UCSD-AML1 (cell line): ENCODE measurements at regions not wholly inside any gene's neighbourhood (a gene's known extent, or its start where the extent isn't known, plus 50 kb on each side); places are given as distances from the start of the nearest gene placed in this dataset.
A peak's percentile ranks its signal among the peaks of the same experiment; 100 is the strongest.
"Not testable (repeated sequence)": the region's sequence is repeated elsewhere in the genome, so short reads cannot be mapped to it uniquely, and the experiment has no call there.

Experiments used
- DNase-seq: peaks from one replicate; lab custom pipeline; 2025; ENCODE audit not compliant: unreplicated experiment; lab: John Stamatoyannopoulos, UW

DNA sequence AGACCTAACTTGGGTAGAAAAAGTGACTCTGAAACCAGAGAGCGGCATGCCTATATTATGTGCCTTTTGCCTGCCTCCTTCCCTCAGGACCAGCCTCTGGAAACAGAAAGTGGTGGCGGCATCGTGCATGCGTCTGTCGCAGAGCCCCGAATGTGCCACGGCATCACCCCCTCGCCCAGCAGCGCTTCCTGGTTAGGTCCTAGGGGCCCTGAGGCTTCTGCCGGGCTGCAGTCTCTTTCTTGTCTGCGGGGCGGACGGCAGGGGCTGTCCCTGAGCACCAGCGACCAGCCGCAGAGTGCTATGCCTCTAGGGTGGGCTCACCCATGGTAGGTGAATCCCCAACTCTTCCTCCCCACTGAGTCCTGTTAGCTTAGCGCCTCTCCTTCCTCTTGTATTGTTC is 68.7 kb downstream of the VSIG4 start:
- DNase-seq: no peak

DNA sequence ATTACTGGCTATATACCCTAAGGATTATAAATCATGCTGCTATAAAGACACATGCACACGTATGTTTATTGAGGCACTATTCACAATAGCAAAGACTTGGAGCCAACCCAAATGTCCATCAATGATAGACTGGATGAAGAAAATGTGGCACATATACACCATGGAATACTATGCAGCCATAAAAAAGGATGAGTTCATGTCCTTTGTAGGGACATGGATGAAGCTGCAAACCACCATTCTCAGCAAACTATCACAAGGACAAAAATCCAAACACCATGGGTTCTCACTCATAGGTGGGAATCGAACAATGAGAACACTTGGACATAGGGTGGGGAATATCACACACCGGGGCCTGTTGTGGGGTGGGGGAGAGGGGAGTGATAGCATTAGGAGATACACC is 72.7 kb downstream of the VSIG4 start:
- DNase-seq: not testable (repeated sequence)

GRCh38 chrX:65961714-65962113 is 78.2 kb downstream of the VSIG4 start:
- no peak for DNase-seq

DNA sequence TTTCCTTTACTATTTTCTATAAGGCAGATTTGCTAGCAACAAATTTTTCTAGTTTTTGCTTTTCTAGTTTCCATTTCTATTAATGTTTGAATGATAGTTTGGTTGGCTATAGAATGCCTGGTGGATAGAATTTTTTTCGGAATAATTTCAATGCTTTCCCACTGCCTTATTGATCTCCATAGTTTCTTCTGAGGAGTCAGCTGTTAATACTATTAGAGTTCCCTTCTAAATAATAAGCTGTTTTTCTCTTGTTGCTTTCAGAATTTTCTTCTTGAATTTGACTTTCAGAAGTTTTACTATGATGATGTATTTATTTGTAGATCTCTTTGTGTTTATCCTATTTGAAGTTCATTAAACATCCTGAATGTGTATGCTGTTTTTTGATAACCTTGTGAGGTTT is 91.8 kb downstream of the VSIG4 start:
- no peak for DNase-seq

DNA sequence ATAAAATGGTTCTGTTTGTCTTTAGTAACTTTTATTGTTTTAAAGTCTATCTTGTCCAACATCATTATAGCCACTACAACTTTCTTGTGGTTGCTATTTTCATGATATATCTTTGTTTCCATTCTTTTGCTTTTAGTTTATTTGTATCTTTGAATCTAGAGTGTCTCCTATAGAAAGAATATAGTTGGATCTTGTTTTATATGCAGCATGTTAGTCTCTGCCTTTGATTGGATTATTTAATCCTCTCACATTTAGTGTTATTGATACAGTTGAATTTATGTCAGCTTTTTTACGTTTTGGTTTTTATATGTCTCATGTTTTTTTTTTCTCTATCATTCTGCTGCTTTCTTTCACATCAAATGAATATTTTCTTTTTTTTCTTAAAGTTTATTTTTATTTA is 98.1 kb downstream of the VSIG4 start:
- DNase-seq: no peak

- no peak for DNase-seq
Measured at GRCh38 chrX:65933085-65933589, 106.7 kb downstream of the VSIG4 start.

- DNase-seq: peak; percentile 53
Measured at GRCh38 chrX:65932173-65933084, 107.5 kb downstream of the VSIG4 start.

- no peak for DNase-seq
Measured at GRCh38 chrX:65928522-65928921, 111.4 kb downstream of the VSIG4 start.

- DNase-seq: not testable (repeated sequence)
Measured at GRCh38 chrX:65927386-65927785, 112.5 kb downstream of the VSIG4 start.

DNA sequence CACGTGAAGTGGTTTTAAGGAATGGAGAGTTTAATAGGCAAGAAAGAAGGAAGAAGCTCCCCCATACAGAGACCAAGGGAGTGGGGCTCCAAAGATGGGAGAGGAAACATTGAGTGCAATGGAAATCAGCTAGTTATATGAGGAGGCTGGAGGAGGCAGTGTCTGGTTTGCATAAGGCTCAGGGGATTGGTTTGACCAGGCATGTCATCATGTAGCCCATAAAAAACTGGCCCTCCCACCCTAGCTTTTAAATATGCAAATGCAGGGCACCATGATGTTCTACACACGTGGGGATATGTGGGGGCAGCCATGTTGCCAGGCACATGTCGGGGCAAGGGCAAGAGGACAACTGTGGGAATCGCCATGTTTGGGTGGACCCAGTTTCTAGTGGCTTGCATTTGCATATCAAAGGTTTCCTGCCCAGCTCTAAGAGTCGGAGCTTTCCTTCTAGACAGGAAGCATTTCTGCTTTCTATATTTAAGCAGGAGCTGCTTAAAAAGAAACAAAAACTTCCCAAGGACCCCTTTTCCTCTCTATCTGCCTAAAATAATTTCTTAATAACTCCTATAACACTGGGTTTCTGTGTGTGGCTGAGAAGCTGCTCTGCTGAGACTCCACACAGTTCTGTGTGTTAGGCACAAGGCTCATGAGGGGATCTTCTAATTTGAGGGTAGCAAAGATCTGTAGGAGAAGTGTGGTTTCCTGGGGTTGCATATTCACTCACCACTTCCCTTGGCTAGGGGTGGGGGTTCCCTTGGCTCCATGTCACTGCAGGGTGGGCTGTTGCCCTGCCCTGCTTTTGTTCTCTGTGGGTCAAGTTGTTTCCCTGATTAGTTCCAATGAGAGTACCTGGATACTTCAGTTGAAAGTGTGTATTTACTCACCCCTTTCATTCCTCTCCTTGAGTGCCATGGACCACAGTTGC is 113.5 kb downstream of the VSIG4 start:
- DNase-seq: peak; percentile 62

- no peak for DNase-seq
Measured at GRCh38 chrX:65925592-65925991, 114.3 kb downstream of the VSIG4 start.

DNA sequence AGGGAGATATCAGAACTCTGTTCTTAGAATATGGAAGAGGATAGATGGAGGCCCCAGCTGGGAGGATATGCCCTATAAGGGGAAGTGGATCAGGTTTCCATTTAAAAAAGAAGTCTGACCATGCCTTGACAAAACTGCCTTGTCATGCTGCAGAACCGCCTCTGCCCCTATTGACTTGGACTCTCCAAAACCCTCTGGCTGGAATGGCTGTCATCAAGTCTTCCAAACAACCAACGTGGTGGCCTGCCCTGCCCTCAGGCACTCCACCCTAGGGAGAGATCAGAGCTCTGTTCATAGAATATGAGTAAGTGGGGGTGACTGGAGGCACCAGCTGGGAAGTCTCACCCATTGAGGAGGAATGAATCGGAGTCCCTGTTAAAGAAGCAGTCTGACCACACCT is 114.9 kb downstream of the VSIG4 start:
- peak; percentile 28 for DNase-seq

GRCh38 chrX:65921363-65921762 is 118.5 kb downstream of the VSIG4 start:
- DNase-seq: no peak

DNA sequence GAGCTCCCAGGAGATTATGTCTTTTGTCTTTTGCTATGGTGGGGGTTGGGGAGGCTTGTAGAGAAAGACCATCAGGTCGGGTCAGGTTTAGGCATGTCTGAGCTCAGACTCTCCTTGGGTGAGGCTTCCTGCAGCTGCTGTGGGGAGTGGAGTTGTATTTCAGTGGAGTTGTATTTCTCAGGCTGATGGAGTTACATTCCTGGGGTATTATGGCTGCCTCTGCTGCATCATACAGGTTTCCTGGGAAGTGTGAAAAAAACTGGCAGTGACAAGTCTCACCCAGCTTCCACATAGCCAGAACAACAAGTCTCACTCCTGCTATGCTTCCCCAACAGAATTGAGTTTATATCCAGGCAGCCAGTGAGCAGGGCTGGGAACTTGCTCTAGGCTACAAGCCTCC is 119.3 kb downstream of the VSIG4 start:
- DNase-seq: no peak

GRCh38 chrX:65910899-65911298 is 129.0 kb downstream of the VSIG4 start:
- DNase-seq: no peak

- DNase-seq: no peak
Measured at GRCh38 chrX:65903750-65904149, 136.1 kb downstream of the VSIG4 start.

- DNase-seq: no peak
Measured at GRCh38 chrX:65902011-65902410, 137.9 kb downstream of the VSIG4 start.

DNA sequence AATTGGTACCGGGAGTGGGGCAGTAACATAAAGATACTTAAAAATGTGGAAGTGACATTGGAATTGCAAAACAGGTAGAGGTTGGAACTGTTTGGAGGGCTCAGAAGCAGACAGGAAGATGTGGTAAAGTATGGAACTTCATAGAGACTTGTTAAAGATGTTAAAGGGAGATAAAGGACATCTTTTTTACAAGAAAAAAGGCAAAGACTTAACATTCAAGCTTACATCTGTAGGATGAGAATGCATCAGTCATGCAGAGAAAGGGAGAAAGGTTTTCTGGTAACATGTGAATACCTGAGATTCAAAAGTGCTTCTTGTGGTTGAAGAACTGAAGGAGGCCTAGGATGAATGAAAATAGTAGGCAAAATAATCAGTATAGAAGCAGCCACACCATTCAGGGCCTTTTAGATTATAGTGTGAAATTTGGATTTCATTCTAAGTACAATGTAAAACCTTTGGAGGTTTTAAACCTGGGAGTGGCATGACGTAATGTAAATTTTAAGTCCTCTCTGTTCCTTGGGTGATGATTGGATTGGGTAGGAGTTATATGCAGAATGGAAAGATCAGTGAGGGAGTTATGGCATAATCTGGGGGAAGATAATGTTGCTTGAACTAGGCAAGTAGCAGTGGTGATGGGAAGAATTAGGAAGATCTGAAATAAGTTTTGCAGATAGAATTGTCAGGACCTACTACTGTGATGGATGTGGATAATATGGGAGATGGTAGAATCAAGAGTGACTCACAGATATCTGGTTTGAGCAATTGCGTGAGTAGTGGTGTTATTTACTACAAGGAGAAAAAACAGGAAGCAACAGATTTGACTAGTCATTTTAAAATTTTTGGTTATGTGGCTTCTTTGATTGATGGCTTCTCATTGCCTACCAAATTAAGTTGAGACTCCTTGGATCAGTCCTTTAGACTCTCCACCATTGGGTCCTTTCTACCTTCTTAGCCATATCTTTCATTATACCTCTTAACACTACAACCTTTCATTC is 138.7 kb downstream of the VSIG4 start:
- DNase-seq: no peak

- DNase-seq: no peak
Measured at GRCh38 chrX:65894133-65894532, 145.7 kb downstream of the VSIG4 start.

DNA sequence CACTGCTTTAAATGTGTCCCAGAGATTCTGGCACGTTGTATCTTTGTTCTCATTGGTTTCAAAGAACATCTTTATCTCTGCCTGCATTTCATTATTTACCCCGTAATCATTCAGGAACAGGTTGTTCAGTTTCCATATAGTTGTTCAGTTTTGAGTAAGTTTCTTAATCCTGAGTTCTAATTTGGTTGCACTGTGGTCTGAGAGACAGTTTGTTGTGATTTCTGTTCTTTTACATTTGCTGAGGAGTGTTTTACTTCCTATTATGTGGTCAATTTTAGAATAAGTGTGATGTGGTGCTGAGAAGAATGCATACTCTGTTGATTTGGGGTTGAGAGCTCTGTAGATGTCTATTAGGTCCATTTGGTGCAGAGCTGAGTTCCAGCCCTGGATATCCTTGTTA is 148.1 kb downstream of the VSIG4 start:
- DNase-seq: not testable (repeated sequence)
